Stimulated activated CD4-positive, alpha-beta T cell treated with anti-CD3 and anti-CD28 coated beads, TNF-alpha, amount 100 ng/mL, for 24 hours (primary cell): ENCODE measurements at regions not wholly inside any gene's neighbourhood (a gene's known extent, or its start where the extent isn't known, plus 50 kb on each side); places are given as distances from the start of the nearest gene placed in this dataset.
"Not testable (repeated sequence)": the region's sequence is repeated elsewhere in the genome, so short reads cannot be mapped to it uniquely, and the experiment has no call there.

Experiments
- DNase-seq, 3 experiments: peaks; one replicate each; pipeline ENCODE4 v3.0.0-alpha.2; 2020; ENCODE audit warnings: low read depth in 3 of 3

DNA sequence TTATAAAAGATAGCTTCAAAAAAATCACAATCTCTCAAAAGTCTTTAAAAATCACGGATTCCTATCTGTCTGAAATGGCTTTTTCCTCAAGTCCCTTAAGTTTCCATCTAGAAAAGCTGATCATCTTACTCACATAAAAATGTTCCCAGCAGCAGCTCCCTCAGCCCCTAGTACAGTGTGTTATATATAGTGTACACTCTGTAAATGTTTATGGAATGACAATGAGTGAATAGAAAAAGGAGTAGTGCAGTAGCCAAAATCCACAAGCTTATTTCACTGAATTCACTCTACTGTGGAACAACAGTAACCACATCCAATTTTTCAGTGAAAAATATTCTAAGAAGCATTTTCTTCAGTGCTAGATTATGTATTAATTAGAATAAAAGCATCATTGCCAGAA, 609.4 kb downstream of the DTWD2 start:
- DNase-seq = no peak

DNA sequence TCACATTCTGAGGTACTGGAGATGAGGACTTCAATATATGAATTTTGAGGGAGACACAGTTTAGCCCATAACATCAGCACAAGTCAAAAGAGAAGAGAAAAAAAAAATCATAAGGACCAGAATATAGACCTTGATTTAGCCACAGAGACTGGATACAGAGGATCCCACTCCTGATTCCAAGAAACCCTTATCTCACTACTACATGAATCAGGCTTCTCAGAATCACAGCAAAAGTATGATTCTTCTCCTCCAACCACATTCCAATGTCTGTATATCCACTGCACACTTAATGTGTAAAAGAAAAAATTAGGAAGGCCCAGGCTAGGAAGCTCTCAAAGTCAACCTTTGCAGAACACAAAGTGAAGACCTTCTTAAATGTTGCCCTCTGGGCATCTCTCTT, 610.9 kb downstream of the DTWD2 start:
- DNase-seq = no peak

DNA sequence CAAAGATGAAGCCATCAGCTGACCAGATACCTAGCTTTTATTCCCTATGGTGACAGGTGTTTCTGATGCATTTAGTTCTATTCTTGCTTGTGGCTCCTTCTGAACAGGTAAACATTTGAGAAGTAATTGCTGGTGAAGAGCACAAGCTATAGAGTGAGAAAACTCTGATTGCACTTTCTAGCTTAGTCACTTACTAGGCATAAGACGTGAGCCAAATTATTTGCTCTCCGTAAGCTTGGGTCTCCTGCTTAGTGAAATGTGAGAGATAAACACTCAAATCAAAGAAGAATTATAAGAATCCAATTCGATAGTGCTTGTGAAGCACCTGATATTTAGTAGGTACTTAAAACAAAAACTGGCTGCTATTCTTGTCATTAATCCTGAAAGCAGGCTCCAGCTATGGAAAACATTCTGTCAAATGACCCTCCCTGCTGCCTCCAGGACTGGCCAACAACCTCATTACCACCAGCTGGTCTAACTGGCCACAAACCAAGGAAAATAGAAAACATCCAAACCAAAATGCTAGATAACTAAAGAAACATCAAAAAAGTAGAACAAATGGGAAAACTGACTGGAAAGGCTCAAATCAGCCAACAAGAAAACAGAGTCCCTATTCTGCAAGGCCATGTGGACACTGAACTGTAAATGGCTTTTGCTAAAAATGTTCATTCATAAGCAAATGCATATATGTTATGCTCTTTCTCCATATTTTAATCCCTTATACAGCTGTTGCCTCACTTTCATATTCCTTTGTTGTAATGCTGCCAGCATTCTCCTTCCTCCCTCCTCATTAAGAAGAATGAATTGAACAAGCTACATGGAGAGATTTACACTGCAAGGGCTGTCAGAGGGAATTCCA, 616.1 kb downstream of the DTWD2 start:
- DNase-seq = no peak

DNA sequence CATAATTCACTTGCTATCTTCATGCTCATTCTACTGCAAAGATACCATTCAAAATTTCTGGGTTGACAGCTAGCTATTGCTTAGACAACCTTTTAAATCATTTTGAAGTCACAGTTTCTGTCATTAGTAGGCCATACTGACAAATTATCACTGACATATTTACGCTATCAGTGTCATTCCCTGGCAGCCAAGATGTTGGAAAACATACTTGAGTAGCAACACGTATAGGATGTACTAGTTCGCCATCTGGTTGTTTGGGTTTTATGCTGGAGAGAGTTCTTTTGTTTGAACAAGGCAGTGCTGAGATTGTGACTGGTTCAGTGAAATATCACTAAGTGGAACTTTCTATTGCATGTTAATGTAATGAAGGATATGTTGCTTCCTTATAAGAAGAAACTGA, 621.9 kb downstream of the DTWD2 start:
- no peak for DNase-seq

DNA sequence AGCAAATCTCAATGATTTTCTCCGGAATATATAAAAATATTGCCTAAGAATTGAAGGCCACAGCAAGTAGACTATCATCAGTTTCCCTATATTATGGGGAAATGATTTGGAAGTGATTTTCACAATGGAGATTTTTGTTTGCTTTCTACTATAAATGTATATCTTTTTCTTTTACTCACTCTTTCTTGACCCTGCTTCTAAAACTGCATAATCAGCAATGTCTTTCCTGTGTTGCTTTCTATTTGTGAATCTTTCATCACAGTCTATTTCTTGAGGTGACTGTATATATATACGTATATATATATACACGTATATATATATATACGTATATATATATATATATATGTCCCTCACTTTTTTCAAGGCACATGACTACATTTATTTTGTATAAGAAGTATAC, 622.6 kb downstream of the DTWD2 start:
- DNase-seq = no peak

DNA sequence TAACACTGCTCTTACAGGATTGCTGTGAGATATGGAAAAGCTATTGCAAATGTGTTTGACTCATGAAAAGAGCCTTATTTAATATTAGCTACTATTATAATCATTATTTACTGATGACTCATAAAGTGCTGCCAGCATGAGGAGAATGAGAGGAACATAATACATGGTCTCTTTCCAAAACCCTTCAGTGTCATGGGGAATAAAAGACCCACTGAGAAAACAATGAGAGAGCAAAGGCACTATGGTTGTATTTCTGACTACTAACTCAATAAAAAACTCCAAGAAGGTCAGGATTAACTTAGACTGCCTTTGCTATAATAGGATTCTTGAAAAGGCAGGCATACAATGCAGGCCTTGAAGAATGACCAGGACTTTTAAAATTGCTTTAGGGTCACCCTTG, 633.5 kb downstream of the DTWD2 start:
- no peak for DNase-seq

DNA sequence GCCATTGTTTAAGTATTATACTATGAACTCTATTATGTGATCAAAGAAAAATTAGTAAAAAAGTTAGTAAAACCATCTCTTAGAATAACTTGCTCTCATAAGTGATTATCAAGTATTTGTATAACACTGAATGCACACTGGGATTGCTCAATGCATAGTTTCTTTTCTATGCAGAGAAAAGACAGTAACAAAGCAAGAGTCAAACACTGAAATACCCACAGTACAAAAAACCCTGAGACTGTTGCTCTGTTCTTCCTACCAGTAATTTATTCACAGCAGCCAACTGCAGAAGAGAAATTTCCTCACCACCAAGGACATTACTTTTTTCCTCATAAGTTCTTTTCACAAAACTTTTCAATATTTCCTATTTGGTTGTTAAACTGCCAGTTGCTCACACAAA, 634.4 kb downstream of the DTWD2 start:
- DNase-seq = no peak

DNA sequence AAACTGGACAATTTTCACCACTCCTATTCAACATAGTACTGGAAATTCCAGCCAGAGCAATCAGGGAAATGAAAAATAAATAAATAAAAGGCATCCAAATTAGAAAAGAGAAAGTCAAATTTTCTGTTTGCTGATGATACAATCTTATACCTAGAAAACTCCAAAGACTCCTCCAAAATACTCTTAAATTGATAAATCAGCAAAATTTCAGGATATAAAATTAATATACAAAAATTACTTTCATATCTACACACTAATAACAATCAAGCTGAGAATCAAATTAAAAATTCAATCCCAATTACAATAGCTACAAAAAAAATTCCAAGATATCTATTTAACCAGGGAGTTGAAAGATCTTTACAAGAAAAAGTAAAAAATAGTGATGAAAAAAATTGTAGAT, 651.9 kb downstream of the DTWD2 start:
- DNase-seq = no peak

DNA sequence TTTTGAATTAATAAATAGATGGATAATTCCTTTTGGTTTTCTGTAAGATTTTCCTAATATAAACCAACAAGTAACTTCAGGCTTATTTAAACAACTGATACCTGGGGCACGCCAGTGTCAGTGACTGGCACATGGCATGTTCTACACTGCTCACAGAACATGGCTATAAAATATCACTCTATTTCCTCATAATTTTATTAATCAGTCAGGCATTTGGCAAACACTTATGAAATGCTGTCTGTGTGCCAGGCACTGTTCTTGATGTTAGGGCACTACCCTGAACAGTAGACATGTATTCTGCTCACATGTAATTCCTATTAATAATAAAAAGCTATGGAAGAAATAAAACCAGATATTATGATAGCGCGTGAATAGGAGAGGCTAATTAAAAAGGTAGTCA, 661.0 kb downstream of the DTWD2 start:
- DNase-seq = no peak

DNA sequence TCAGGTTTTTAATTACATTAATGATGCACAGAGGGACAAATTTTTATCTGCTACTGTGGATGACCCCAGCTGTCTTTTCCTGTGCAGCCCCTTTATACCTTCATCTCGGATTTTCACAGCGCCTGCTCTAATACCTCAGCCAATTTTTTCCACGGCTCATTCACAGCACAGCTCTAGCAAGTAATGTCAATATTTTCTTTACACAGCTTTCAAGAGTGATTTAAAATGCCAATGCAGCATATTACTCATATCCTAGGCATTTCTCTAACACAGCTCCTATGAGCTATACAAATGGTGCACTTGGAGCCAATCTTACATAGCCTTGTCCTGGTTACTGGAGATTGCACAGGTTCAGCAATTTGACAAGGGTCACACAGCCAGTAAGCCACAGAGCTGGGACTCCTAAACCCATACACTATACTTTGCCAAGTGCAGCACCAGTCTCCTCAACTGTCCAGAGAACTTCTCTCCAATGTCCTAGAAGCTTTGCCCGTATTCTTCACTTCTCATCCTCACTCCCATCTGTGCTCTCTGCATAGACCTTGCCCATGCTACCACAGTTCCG, 661.8 kb downstream of the DTWD2 start:
- no peak for DNase-seq

DNA sequence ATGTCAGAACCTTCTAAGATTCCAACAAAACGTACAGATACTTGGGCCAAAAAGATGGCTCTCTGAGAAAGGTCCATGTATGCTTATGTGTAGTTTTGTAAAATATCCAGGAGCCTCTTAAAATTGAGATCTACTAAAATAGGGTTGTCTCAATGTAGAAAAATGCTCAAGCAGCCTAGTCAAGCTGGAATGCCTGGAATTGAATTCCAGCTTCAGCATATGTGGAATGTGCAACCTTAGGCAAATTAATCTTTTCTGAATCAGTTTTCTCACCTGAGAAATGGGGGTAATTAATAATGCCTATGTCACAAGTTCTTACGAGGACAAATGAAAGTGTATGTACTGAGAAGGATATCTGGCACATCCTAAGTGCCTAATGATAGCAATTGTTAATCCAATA, 662.4 kb downstream of the DTWD2 start:
- DNase-seq = no peak

DNA sequence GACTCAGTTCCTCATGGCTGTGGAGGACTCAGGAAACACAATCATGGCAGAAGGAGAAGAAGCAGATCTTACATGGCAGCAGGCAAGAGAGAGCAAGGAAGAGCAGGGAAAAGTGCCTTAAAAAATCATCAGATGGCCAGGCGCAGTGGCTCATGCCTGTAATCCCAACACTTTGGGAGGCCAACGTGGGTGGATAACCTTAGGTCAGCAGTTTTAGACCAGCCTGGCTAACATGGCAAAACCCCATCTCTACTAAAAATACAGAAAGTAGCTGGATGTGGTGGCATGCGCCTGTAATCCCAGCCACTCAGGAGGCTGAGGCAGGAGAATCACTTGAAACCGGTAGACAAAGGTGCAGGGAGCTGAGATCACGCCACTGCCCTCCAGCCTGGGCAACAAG, 664.6 kb downstream of the DTWD2 start:
- not testable (repeated sequence) for DNase-seq

DNA sequence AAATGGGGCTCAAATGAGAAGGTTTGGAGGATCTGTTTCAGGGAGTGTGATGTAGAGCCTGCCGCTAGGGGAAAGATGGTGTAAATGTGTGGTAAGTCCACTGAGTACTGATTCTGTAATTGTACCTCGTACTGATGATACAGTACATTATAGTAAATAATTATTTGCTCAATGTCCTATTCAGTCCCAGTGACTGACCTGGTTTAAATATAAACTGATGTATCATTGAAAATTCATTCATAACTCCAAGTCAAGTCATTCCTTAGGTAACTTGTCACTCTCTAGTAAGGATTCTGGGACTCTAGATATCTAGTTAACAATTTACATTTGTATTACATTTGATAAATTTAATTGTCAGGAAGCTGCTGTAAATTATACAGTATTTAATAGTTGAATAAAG, 667.3 kb downstream of the DTWD2 start:
- DNase-seq = no peak

DNA sequence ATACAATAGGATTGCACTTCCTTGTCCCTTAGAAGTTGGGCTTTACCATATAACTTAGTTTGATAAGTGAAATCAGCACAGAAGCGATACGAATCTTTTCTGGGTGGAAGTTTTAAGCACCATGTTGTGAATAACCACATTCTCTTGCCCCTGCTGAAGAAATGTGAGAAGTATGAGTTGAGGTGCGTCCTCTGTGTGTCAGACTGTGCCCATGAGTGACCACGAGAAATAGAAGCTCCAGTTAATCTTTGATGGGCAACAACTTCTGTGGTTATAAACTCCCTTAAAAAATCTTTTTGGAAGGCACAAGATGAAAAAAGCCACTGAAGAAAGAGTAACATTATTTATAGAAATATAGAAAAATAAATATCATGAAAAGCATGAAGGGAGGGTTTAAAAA, 668.2 kb downstream of the DTWD2 start:
- no peak for DNase-seq

DNA sequence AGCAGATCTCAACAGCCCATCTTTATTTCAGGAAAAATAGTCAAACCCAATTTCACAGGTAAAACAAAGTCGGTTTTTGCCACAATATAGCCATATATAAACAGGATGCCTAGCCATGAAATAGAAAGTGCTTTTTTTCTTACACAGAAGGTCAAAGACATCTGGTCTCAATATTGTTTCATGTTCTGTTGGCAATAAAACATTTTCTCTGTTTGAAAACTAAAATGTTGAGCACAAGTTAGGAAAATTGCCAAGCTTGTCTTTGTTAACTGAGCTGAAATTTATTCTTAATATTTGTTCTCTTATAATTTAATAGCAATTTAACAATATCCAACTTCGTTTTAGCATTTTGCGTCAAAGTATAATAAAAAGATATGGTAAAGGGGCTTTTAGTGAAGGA, 673.4 kb downstream of the DTWD2 start:
- DNase-seq = no peak

DNA sequence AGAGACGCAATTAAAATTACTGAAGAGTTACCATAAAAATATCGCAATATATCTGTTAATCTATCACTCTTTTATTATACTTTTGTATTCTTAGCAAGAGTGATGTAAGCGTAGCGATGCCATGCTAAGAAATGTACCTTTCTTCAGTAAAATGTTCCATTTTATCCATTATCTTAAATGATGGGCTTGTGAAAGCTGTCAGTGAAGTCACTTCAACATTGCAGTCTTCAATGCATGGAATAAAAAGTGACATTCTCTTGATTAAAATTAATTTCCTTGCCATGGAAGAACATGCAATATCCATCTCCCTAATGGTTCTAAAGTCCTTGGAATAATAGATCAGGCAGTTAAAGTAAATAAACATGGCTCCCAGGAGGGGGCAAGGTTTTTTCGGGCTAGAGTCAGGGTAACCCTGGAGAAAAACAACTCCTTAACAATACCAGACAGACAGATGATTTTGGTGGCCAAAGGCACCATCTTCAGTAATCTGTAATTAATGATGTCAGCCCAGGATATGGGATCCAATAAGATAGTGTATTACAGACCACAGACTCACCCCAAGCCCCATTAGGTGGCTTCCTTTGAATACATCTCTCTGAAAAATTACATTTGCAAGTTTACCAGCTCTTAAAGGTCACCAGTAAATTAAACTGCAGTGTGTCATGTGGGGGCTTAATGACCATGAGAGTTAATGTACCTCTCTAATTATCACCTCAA, 677.1 kb downstream of the DTWD2 start:
- no peak for DNase-seq

DNA sequence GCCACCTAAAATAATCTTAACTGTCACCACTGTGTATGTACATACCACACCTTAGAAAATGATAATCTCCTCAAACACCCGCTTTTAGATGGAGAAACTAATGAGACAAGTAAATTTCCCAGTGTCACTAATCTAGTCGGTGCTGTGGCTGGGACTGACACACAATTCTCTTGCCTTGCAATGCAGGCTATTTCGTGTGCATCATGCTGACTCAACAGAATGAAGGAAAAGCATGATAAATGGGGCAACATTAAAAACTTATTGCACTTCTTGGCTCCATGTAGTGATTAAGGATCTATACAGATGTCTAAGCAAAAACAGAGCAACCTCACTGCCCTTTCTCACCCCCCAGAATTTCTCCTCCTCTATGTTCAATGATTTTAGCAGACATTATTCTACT, 677.9 kb downstream of the DTWD2 start:
- DNase-seq = no peak

DNA sequence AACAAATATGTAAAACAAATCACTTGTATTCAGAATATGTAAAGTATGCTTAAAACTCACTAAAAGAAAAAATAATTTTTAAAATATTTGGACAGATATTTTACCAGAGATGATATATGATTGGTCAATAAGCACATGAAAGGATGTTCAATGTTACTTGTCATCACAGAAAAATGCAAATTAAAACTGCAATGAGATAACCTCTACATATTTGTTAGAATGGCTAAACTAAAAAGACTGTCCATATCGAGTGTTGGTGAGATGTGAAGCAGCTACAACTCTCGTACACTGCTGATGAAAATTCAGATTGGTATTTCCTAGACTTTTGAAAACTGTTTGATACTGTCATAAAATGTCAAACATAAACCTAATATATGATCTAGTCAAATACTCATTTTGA, 685.1 kb downstream of the DTWD2 start:
- no peak for DNase-seq

DNA sequence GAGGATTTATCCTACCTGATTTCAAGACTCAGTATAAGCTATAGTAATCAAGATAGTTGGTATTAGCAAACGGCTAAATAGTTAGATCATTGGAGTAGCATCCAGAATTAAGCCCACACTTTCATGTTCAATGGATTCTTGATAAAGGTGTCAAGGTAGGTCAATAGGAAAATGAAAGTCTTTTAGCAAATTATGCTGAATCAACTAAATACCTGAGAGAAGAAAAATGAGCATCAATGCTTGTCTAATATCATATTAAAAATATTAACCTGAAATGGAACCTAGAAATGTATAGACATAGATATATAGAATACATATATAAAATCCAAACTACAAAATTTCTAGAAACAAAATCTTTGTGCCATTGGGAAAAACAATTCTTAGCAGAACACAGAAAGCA, 685.6 kb downstream of the DTWD2 start:
- DNase-seq = no peak

DNA sequence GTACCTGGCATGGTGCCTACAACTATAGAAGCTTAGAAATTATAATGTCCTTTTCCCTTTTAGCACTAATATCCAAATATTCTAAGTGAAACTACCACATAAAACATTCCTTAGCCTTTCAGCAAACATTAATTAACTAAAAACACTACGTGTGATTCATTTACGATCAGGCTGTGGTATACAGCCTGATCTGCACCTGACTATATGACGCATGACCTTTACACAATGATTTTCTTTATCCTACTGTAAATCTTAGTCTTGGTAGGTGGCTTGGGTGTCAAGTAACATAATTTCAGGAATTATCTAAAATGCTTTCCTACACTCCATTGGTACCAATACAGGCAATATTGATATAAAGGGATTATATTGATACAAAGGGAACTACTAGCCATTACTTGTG, 686.7 kb downstream of the DTWD2 start:
- DNase-seq = no peak

DNA sequence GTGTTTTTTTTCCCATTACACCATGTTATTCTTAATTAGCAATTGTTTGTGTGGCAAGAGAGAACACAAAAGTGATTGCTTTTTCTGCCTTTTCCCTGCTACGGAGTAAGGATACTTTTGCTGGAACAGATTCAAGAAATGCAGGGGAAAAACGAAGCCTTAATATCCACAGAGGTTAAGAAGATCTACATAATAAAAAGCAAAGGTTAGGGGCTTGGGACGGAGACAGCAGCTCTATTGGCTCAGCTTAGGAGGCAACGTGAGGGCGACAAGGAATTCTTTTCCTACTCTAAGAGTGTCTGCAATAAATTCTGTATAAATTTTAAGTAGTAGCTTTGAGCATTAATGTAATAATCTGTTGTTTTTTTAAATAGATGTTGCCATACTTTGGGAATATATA, 693.3 kb downstream of the DTWD2 start:
- DNase-seq = no peak

DNA sequence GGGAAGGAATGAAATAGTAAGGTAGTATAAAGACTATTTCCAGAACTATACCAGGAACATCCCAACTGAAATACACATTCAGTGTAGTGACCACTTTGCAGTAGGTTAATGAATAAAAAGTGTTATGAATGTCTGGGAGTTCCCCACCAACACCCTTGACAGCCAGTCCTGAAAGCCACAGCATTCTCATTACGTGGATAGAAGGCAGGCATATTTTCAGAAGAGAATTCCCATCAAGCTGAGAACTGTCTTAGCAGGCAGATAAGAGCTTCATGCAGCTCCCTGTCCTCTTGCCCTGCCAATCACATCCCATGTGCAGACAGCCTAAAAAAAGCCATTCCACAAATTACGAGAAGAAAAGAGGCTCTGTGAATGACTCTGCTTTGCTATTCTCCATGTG, 695.0 kb downstream of the DTWD2 start:
- no peak for DNase-seq

DNA sequence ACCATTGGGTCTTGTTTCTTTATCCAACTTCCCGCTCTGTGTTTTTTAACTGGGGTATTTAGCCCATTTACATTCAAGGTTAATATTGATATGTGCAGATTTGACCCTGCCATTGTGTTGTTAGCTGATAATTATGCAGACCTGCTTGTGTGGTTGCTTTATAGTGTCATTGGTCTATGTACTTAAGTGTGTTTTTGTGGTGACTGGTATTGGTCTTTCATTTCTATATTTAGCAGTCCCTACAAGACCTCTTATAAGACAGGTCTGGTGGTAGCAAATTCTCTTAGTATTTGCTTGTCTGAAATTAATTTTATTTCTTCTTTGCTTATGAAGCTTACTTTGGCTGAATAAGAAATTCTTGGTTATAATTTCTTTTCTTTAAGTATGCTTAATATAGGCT, 698.1 kb downstream of the DTWD2 start:
- DNase-seq = no peak
